Esophagus muscularis mucosa (tissue), 3 donors: ENCODE measurements at regions not wholly inside any gene's neighbourhood (a gene's known extent, or its start where the extent isn't known, plus 50 kb on each side); places are given as distances from the start of the nearest gene placed in this dataset.

Experiments used
- POLR2A ChIP-seq: fragments of 450-650 bp; IDR thresholded peaks from one replicate; pipeline ENCODE4 v1.6.1; 2017; ENCODE audit warnings: antibody characterized with exemption, moderate library complexity, mild to moderate bottlenecking, low read depth
- POLR2AphosphoS5 ChIP-seq, 2 donors: sonication (generic); formaldehyde crosslinking; IDR thresholded peaks; one replicate each; pipeline ENCODE4 v1.6.1; 2017; ENCODE audit warnings: antibody characterized with exemption in 2 of 2
- TF ChIP-seq, protein P1 (sequence below), 3 experiments: fragments of 200-600 bp in 2 of 3; fragments of 450-650 bp in 1 of 3; sonication (generic) in 2 of 3; IDR thresholded peaks; one replicate each; pipeline ENCODE4 v1.5.1; 2017 to 2019; ENCODE audit warnings: antibody characterized with exemption in 3 of 3, mild to moderate bottlenecking in 2 of 3, moderate library complexity in 1 of 3

- TF ChIP-seq, protein P1, sequence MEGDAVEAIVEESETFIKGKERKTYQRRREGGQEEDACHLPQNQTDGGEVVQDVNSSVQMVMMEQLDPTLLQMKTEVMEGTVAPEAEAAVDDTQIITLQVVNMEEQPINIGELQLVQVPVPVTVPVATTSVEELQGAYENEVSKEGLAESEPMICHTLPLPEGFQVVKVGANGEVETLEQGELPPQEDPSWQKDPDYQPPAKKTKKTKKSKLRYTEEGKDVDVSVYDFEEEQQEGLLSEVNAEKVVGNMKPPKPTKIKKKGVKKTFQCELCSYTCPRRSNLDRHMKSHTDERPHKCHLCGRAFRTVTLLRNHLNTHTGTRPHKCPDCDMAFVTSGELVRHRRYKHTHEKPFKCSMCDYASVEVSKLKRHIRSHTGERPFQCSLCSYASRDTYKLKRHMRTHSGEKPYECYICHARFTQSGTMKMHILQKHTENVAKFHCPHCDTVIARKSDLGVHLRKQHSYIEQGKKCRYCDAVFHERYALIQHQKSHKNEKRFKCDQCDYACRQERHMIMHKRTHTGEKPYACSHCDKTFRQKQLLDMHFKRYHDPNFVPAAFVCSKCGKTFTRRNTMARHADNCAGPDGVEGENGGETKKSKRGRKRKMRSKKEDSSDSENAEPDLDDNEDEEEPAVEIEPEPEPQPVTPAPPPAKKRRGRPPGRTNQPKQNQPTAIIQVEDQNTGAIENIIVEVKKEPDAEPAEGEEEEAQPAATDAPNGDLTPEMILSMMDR (IDR thresholded peaks at IDR 0.05): no peak
- TF ChIP-seq POLR2AphosphoS5 (IDR thresholded peaks at IDR 0.05) (no peak), POLR2A (no peak)
Measured at GRCh38 chrX:129065895-129066294, 457.4 kb downstream of the SMARCA1 start.
